GM12892 (cell line): ENCODE measurements at regions not wholly inside any gene's neighbourhood (a gene's known extent, or its start where the extent isn't known, plus 50 kb on each side); places are given as distances from the start of the nearest gene placed in this dataset.

Experiments
- POLR2A ChIP-seq: IDR thresholded peaks from 2 replicates; pipeline ENCODE4 v1.6.1; 2011; ENCODE audit warnings: low read depth, low read length, control low read depth
- TAF1 ChIP-seq: IDR thresholded peaks from 2 replicates; pipeline ENCODE4 v1.6.1; 2011; ENCODE audit warnings: low read depth, mild to moderate bottlenecking, control low read depth, low read length, borderline replicate concordance

DNA sequence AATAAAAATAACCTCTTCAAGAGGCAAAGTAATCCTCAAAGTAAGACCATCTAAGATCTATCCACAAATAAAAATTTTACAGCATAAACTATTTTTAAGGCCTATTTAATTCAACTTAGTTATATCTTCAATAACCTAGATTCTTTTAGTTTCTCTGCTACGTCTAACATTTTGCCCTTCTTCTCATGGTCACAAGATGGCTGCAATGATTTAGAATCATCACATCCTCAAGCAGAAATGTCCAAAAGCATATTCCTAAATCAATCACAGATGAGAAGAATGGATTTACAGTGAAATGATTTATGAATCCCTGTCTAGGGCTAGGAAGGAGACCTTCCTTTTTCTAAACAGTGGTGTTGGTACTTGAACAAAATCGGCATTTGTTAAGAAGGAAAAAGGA lies 304.7 kb downstream of the ARHGAP12 start:
- TF ChIP-seq POLR2A (no peak), TAF1 (no peak)
